CD4-positive, CD25-positive, alpha-beta regulatory T cell (primary cell): ENCODE measurements at regions not wholly inside any gene's neighbourhood (a gene's known extent, or its start where the extent isn't known, plus 50 kb on each side); places are given as distances from the start of the nearest gene placed in this dataset.

Experiments
- ATAC-seq, 2 donors: fragments of 150-1000 bp; cut with Tn5 transposase; one replicate each; pipeline ENCODE4 v1.10.0; 2021; ENCODE audit warnings: low read depth in 2 of 2, moderate number of reproducible peaks in 2 of 2, moderate library complexity in 1 of 2
- DNase-seq, 3 donors: peaks; one replicate each; pipeline versions ENCODE4 v3.0.0 to v3.0.0-alpha.2; 2012 to 2022; ENCODE audit warnings: mixed read lengths in 1 of 3
- H3K27ac ChIP-seq: one replicate; pipeline ENCODE4 v1.7.0; 2013; ENCODE audit warnings: mild to moderate bottlenecking, low read length; ENCODE audit not compliant: insufficient read depth, poor library complexity, severe bottlenecking
- H3K27me3 ChIP-seq: one replicate; pipeline ENCODE4 v1.7.0; 2013; ENCODE audit warnings: low read length; ENCODE audit not compliant: control insufficient read depth, insufficient read depth
- H3K36me3 ChIP-seq: one replicate; pipeline ENCODE4 v1.7.0; 2013; ENCODE audit warnings: mild to moderate bottlenecking, low read length, moderate library complexity; ENCODE audit not compliant: control insufficient read depth, insufficient read depth
- H3K4me1 ChIP-seq: 2 replicates; pipeline ENCODE4 v1.7.0; 2013; ENCODE audit warnings: mild to moderate bottlenecking, low read length; ENCODE audit not compliant: insufficient read depth, control insufficient read depth, poor library complexity, severe bottlenecking
- H3K4me3 ChIP-seq: one replicate; pipeline ENCODE4 v1.7.0; 2013; ENCODE audit warnings: low read depth, mild to moderate bottlenecking, low read length, moderate library complexity
- H3K9me3 ChIP-seq, 2 experiments: 1 replicate in 1 of 2; 2 replicates in 1 of 2; pipeline ENCODE4 v1.7.0; 2013; ENCODE audit warnings: low read length in 2 of 2, mild to moderate bottlenecking in 1 of 2, moderate library complexity in 1 of 2; ENCODE audit not compliant: control insufficient read depth in 2 of 2
- H3K27ac Mint-ChIP-seq, 3 donors: one replicate each; pipeline ENCODE4 v1.8.0; 2020 to 2022; ENCODE audit warnings: mild to moderate bottlenecking in 3 of 3, mixed read lengths in 3 of 3, moderate library complexity in 2 of 3
- H3K27me3 Mint-ChIP-seq: one replicate; pipeline ENCODE4 v1.8.0; 2022; ENCODE audit warnings: mild to moderate bottlenecking, mixed read lengths
- H3K36me3 Mint-ChIP-seq: one replicate; pipeline ENCODE4 v1.8.0; 2020; ENCODE audit warnings: mixed read lengths
- H3K4me1 Mint-ChIP-seq, 4 donors: one replicate each; pipeline ENCODE4 v1.8.0; 2020 to 2022; ENCODE audit warnings: mixed read lengths in 4 of 4, mild to moderate bottlenecking in 1 of 4
- H3K4me3 Mint-ChIP-seq, 4 donors: one replicate each; pipeline ENCODE4 v1.8.0; 2020 to 2022; ENCODE audit warnings: mild to moderate bottlenecking in 4 of 4, mixed read lengths in 4 of 4, moderate library complexity in 3 of 4
- H3K9me3 Mint-ChIP-seq, 7 donors: one replicate each; pipeline ENCODE4 v1.8.0; 2020 to 2022; ENCODE audit warnings: mixed read lengths in 7 of 7, mild to moderate bottlenecking in 3 of 7, moderate library complexity in 2 of 7

DNA sequence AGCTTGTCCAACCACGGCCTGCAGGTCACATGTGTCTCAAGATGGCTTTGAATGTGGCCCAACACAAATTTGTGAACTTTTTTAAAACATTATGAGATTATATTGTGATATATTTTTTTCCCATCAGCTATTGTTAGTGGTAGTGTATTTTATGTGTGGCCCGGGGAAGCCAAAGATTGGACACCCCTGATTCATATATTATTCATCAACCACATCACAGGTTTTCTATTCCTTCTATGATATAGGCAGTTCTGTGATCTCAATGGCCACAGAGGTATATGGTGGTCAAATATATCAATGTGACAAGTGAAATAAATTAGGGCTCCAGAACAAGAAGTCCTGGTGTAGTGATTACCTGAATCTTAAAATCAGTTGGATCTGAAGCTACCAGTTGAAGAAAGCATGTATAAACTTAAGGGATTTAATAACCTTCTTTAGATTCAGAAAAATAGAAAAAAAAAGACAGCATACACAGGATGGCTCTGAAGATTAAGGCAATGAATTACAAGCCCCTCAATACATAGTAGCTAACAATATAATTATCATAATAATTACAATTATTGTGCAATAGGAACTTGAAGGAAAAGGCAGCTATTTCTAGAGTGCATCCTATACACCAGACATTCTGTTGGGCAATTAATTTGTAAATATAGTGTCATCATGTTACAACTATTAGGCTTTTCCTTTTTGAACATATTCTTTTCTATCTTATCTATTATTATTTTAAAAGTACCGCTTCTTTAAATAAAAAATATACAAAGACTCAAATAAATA lies 530.4 kb upstream of the PTPRD start:
- peaks cover 2 to 24% (median 6%) of the 10 kb centered on the region in 7 donors for H3K9me3 Mint-ChIP-seq
- no peaks in the 10 kb centered on the region for H3K36me3 Mint-ChIP-seq
- peaks cover 2 to 9% of the 10 kb centered on the region in 2 experiments for H3K9me3 ChIP-seq
- DNase-seq (no peak), ATAC-seq (no peak)
- H3K27ac ChIP-seq: no peak overlapping the region
- no peak overlapping the region for H3K27ac Mint-ChIP-seq
- no peaks in the 10 kb centered on the region for H3K27me3 Mint-ChIP-seq
- H3K4me3 Mint-ChIP-seq: no peak overlapping the region
- H3K4me1 Mint-ChIP-seq: no peaks in the 10 kb centered on the region
- no peaks in the 10 kb centered on the region for H3K4me1 ChIP-seq
- no peaks in the 10 kb centered on the region for H3K27me3 ChIP-seq
- no peak overlapping the region for H3K4me3 ChIP-seq
- H3K36me3 ChIP-seq: no peaks in the 10 kb centered on the region

DNA sequence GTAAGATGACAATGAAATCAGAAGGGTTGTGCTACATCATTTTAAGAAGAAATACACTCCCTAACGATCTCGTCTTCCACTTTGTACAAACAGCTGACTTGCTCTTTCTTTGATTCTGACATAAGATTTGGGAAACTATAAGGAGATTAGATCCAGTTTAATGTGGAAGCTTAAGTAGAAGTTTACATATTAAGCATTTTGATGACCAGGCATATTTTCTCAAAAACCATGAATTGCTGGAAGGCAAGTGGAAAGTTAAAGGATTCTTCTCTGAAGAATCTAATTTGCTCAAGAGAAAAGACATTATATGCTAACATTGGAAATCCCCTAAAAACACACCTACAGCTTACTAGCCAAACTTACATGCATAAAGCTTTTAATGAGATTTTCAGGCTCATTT lies 531.9 kb upstream of the PTPRD start:
- Mint-ChIP-seq H3K4me3 (no peak overlapping the region), H3K36me3 (no peaks in the 10 kb centered on the region), H3K4me1 (no peaks in the 10 kb centered on the region), H3K27ac (no peak overlapping the region), H3K27me3 (no peaks in the 10 kb centered on the region), H3K9me3 (peaks cover 2 to 28% (median 8%) of the 10 kb centered on the region in 7 donors)
- no peak overlapping the region for H3K4me3 ChIP-seq
- H3K4me1 ChIP-seq: no peaks in the 10 kb centered on the region
- H3K27me3 ChIP-seq: no peaks in the 10 kb centered on the region
- ATAC-seq: no peak
- peaks cover 2 to 9% of the 10 kb centered on the region in 2 experiments for H3K9me3 ChIP-seq
- H3K27ac ChIP-seq: no peak overlapping the region
- H3K36me3 ChIP-seq: no peaks in the 10 kb centered on the region
- no peak for DNase-seq

DNA sequence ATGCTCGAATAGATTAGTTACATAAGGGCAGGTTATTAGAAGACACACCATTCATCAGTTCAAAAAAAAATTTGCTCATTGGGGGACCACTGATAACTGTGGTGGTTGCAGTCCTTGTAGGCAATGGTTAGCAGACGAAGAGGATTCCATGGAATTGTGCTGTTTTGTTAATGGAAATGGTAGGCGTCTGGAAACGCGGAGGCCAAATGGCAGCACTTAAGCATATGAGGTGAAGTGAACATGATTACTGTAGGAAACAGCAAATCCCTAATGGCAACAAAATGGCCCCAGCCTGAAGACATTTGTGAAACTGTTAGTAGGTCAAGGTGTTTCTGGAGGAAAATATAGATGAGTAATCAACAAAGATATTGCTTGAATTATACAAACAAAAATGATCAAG lies 535.4 kb upstream of the PTPRD start:
- Histone ChIP-seq H3K4me3 (no peak overlapping the region), H3K9me3 (peaks cover 2 to 6% of the 10 kb centered on the region in 2 experiments), H3K36me3 (no peaks in the 10 kb centered on the region), H3K4me1 (no peaks in the 10 kb centered on the region), H3K27me3 (no peaks in the 10 kb centered on the region), H3K27ac (no peak overlapping the region)
- H3K4me1 Mint-ChIP-seq: no peaks in the 10 kb centered on the region
- H3K36me3 Mint-ChIP-seq: no peaks in the 10 kb centered on the region
- no peak for ATAC-seq
- H3K27me3 Mint-ChIP-seq: no peaks in the 10 kb centered on the region
- no peak overlapping the region for H3K4me3 Mint-ChIP-seq
- H3K9me3 Mint-ChIP-seq: peaks cover 0 to 23% (median 9%) of the 10 kb centered on the region in 7 donors
- no peak for DNase-seq
- H3K27ac Mint-ChIP-seq: no peak overlapping the region

DNA sequence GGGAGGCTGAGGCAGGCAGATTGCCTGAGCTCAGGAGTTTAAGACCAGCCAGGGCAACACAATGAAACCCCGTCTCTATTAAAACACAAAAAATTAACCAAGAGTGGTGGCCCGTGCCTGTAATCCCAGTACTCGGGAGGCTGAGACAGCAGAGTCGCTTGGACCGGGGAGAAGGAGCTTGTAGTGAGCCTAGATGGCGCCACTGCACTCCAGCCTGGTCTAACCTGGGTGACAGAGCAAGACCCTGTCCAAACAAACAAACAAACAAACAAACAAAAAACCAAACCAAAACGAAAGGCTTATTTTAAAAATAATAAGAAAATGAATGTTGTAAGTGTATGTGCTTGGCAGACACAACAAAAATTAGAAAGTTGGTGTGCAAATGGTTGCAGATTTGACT lies 536.3 kb upstream of the PTPRD start:
- Mint-ChIP-seq H3K27ac (no peak overlapping the region), H3K4me1 (no peaks in the 10 kb centered on the region), H3K27me3 (no peaks in the 10 kb centered on the region), H3K36me3 (no peaks in the 10 kb centered on the region), H3K4me3 (no peak overlapping the region), H3K9me3 (peaks cover 0 to 29% (median 9%) of the 10 kb centered on the region in 7 donors)
- Histone ChIP-seq H3K9me3 (peaks cover 2 to 6% of the 10 kb centered on the region in 2 experiments), H3K36me3 (no peaks in the 10 kb centered on the region), H3K27me3 (no peaks in the 10 kb centered on the region), H3K4me1 (no peaks in the 10 kb centered on the region), H3K4me3 (no peak overlapping the region), H3K27ac (no peak overlapping the region)
- ATAC-seq (no peak), DNase-seq (no peak)

- Mint-ChIP-seq H3K27me3 (no peaks in the 10 kb centered on the region), H3K27ac (no peak overlapping the region), H3K9me3 (peaks cover 9 to 41% (median 17%) of the 10 kb centered on the region in 7 donors), H3K4me1 (no peaks in the 10 kb centered on the region), H3K4me3 (no peak overlapping the region), H3K36me3 (no peaks in the 10 kb centered on the region)
- Histone ChIP-seq H3K36me3 (no peaks in the 10 kb centered on the region), H3K27me3 (no peaks in the 10 kb centered on the region), H3K4me3 (no peak overlapping the region), H3K27ac (no peak overlapping the region), H3K4me1 (no peaks in the 10 kb centered on the region), H3K9me3 (peaks cover 2 to 22% of the 10 kb centered on the region in 2 experiments)
- DNase-seq: no peak
- ATAC-seq: no peak
These were observed 545.3 kb upstream of the PTPRD start for GRCh38 chr9:11158063-11158462.

- no peak overlapping the region for H3K27ac ChIP-seq
- ATAC-seq: no peak
- no peak overlapping the region for H3K27ac Mint-ChIP-seq
- H3K4me1 Mint-ChIP-seq: no peaks in the 10 kb centered on the region
- no peaks in the 10 kb centered on the region for H3K27me3 Mint-ChIP-seq
- H3K4me1 ChIP-seq: no peaks in the 10 kb centered on the region
- no peak for DNase-seq
- peaks cover 4 to 22% of the 10 kb centered on the region in 2 experiments for H3K9me3 ChIP-seq
- no peaks in the 10 kb centered on the region for H3K27me3 ChIP-seq
- H3K9me3 Mint-ChIP-seq: peaks cover 9 to 40% (median 17%) of the 10 kb centered on the region in 7 donors
- H3K4me3 ChIP-seq: no peak overlapping the region
- H3K36me3 Mint-ChIP-seq: no peaks in the 10 kb centered on the region
- no peak overlapping the region for H3K4me3 Mint-ChIP-seq
- no peaks in the 10 kb centered on the region for H3K36me3 ChIP-seq
These were observed 545.9 kb upstream of the PTPRD start for GRCh38 chr9:11158676-11159075.

- DNase-seq (no peak), ATAC-seq (no peak)
- peaks cover 5 to 22% of the 10 kb centered on the region in 2 experiments for H3K9me3 ChIP-seq
- no peak overlapping the region for H3K27ac ChIP-seq
- H3K36me3 ChIP-seq: no peaks in the 10 kb centered on the region
- no peaks in the 10 kb centered on the region for H3K4me1 Mint-ChIP-seq
- no peaks in the 10 kb centered on the region for H3K27me3 Mint-ChIP-seq
- H3K9me3 Mint-ChIP-seq: peaks cover 9 to 44% (median 14%) of the 10 kb centered on the region in 7 donors
- no peak overlapping the region for H3K4me3 ChIP-seq
- no peaks in the 10 kb centered on the region for H3K4me1 ChIP-seq
- no peaks in the 10 kb centered on the region for H3K27me3 ChIP-seq
- no peak overlapping the region for H3K4me3 Mint-ChIP-seq
- no peaks in the 10 kb centered on the region for H3K36me3 Mint-ChIP-seq
- no peak overlapping the region for H3K27ac Mint-ChIP-seq
These were observed 546.6 kb upstream of the PTPRD start for GRCh38 chr9:11159318-11159862.

DNA sequence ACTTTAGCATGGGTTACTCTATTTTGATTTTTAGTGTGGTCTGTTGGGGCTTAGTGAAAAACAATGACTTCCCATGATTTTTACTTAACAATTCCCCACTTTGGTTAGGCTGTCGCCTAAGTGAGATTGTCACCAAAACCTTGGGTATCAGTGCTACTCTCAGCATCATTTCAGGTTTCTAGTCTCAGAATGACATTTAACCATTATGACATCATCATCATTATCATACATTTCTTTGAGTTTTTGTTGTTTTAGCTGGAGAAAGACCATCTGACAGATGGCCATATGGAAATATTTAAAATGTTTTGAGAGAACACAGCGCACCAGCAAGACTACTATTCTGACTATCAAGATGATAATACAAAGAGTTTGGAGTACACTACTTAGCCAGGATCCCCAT lies 551.0 kb upstream of the PTPRD start:
- H3K27ac ChIP-seq: no peak overlapping the region
- Mint-ChIP-seq H3K4me1 (no peaks in the 10 kb centered on the region), H3K36me3 (no peaks in the 10 kb centered on the region), H3K27ac (no peak overlapping the region), H3K4me3 (no peak overlapping the region), H3K27me3 (no peaks in the 10 kb centered on the region), H3K9me3 (peaks cover 0 to 43% (median 6%) of the 10 kb centered on the region in 7 donors)
- no peaks in the 10 kb centered on the region for H3K36me3 ChIP-seq
- ATAC-seq (no peak), DNase-seq (no peak)
- H3K9me3 ChIP-seq: peaks cover 5 to 10% of the 10 kb centered on the region in 2 experiments
- no peaks in the 10 kb centered on the region for H3K4me1 ChIP-seq
- no peaks in the 10 kb centered on the region for H3K27me3 ChIP-seq
- no peak overlapping the region for H3K4me3 ChIP-seq
